Vagina (tissue), 2 donors: ENCODE measurements at regions not wholly inside any gene's neighbourhood (a gene's known extent, or its start where the extent isn't known, plus 50 kb on each side); places are given as distances from the start of the nearest gene placed in this dataset.

Source experiments
- DNase-seq, 2 donors: peaks; one replicate each; pipeline ENCODE4 v3.0.0-alpha.2; 2017; ENCODE audit errors: extremely low spot score in 2 of 2
- H3K27ac ChIP-seq: fragments of 200-600 bp; sonication (generic); one replicate; pipeline ENCODE4 v1.5.1; 2019
- H3K27me3 ChIP-seq: fragments of 200-600 bp; sonication (generic); one replicate; pipeline ENCODE4 v1.5.1; 2019
- H3K36me3 ChIP-seq, 2 donors: fragments of 200-600 bp; sonication (generic); one replicate each; pipeline ENCODE4 v1.5.1; 2017 to 2019
- H3K4me1 ChIP-seq: fragments of 200-600 bp; sonication (generic); one replicate; pipeline ENCODE4 v1.5.1; 2019
- H3K4me3 ChIP-seq, 2 donors: fragments of 200-600 bp; sonication (generic); 1 replicate in 1 of 2; 2 replicates in 1 of 2; pipeline ENCODE4 v1.5.1; 2016 to 2019
- H3K9me3 ChIP-seq: fragments of 200-600 bp; sonication (generic); one replicate; pipeline ENCODE4 v1.5.1; 2019
- CTCF ChIP-seq, 3 experiments: fragments of 450-650 bp in 2 of 3; fragments of 200-600 bp in 1 of 3; sonication (generic) in 1 of 3; IDR thresholded peaks; one replicate each; pipeline ENCODE4 v1.5.1; 2017 to 2019; ENCODE audit warnings: antibody characterized with exemption in 3 of 3, mild to moderate bottlenecking in 2 of 3, moderate library complexity in 2 of 3
- POLR2A ChIP-seq, 2 donors: fragments of 450-650 bp; IDR thresholded peaks; one replicate each; pipeline ENCODE4 v1.6.1; 2017; ENCODE audit warnings: antibody characterized with exemption in 2 of 2, mild to moderate bottlenecking in 2 of 2, moderate library complexity in 2 of 2
- POLR2AphosphoS5 ChIP-seq, 2 donors: sonication (generic); formaldehyde crosslinking; IDR thresholded peaks; one replicate each; pipeline ENCODE4 v1.9.0; 2017; ENCODE audit warnings: antibody characterized with exemption in 2 of 2, mild to moderate bottlenecking in 2 of 2, low read depth in 1 of 2; ENCODE audit not compliant: insufficient read depth in 1 of 2
- intact Hi-C: fragments of 100-400 bp; cut with DNase I; formaldehyde crosslinking; loops from one replicate; pipeline ENCODE4 v1.15.1; 2023

DNA sequence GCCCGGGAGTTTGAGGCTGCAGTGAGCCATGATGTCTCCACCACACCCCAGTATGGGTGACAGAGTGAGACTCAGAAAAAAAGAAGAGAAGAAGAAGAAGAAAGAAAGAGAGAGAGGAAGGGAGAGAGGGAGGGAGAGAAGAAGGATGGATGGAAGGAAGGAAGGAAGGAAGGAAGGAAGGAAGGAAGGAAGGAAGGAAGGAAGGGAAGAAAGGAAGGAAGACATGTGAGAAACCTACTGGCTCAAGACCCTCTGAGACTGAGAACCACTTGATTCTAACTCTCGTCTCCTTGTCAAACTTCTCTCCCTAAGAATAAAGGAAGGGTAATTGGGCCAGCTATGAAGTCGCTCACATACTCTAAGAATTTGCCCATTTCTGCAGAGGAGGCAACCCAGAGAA lies 148.1 kb upstream of the UBE2E1 start:
- intact Hi-C loops, result no loop called here
- H3K27me3 ChIP-seq, result no peaks in the 10 kb centered on the region

DNA sequence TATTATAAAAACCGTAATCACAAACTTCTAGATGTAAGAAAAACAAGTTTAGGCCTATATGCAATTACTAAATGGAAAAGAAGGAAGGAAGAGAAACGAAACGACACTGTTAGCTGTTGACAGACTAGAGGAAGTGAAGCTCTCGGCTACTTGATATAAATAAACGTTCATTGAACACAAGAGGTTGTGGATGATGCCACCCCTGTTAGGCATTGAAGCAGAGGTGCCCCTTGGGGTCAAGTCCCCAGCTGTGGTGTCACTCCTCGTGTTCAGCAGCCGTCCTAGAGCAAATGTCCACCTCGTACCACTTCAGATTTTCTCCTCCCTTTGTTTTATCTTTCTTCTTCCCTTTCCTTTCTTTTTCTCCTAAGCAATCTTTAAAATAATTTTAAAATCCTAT lies 146.5 kb upstream of the UBE2E1 start:
- H3K4me3 ChIP-seq, result no peak overlapping the region
- TF ChIP-seq POLR2A (IDR thresholded peaks at IDR 0.05) (no peak), CTCF (IDR thresholded peaks at IDR 0.05) (no peak), POLR2AphosphoS5 (IDR thresholded peaks at IDR 0.05; ENCODE audit: insufficient read depth in 1 of 2, low read depth in 1 of 2) (no peak)
- no peaks in the 10 kb centered on the region for H3K36me3 ChIP-seq
- H3K9me3 ChIP-seq, result no peaks in the 10 kb centered on the region
- intact Hi-C loops, result no loop called here
- no peak overlapping the region for H3K27ac ChIP-seq
- peaks cover 27% of the 10 kb centered on the region for H3K4me1 ChIP-seq
- H3K27me3 ChIP-seq, result no peaks in the 10 kb centered on the region
- DNase-seq, result no peak

More for the DNA sequence above, 148.1 kb upstream of the UBE2E1 start:
- H3K36me3 ChIP-seq, result no peaks in the 10 kb centered on the region
- TF ChIP-seq POLR2A (IDR thresholded peaks at IDR 0.05), result no peak
- no peak for TF ChIP-seq POLR2AphosphoS5 (IDR thresholded peaks at IDR 0.05; ENCODE audit: insufficient read depth in 1 of 2, low read depth in 1 of 2)
- no peak for TF ChIP-seq CTCF (IDR thresholded peaks at IDR 0.05)
- no peak overlapping the region for H3K4me3 ChIP-seq
- no peaks in the 10 kb centered on the region for H3K9me3 ChIP-seq
- DNase-seq, result no peak
- H3K4me1 ChIP-seq, result peaks cover 12% of the 10 kb centered on the region
- no peak overlapping the region for H3K27ac ChIP-seq

- H3K9me3 ChIP-seq, result no peaks in the 10 kb centered on the region
- TF ChIP-seq POLR2AphosphoS5 (IDR thresholded peaks at IDR 0.05; ENCODE audit: insufficient read depth in 1 of 2, low read depth in 1 of 2) (no peak), CTCF (IDR thresholded peaks at IDR 0.05) (no peak), POLR2A (IDR thresholded peaks at IDR 0.05) (no peak)
- H3K4me1 ChIP-seq, result peaks cover 29% of the 10 kb centered on the region
- no peak for DNase-seq
- intact Hi-C loops, result no loop called here
- H3K4me3 ChIP-seq, result no peak overlapping the region
- H3K27me3 ChIP-seq, result no peaks in the 10 kb centered on the region
- H3K36me3 ChIP-seq, result no peaks in the 10 kb centered on the region
- H3K27ac ChIP-seq, result no peak overlapping the region
Measured at GRCh38 chr3:23659840-23660430, 145.8 kb upstream of the UBE2E1 start.

- Histone ChIP-seq H3K9me3 (no peaks in the 10 kb centered on the region), H3K27me3 (no peaks in the 10 kb centered on the region), H3K4me1 (peaks cover 29% of the 10 kb centered on the region), H3K36me3 (no peaks in the 10 kb centered on the region), H3K4me3 (no peak overlapping the region), H3K27ac (no peak overlapping the region)
- intact Hi-C loops, result no loop called here
- DNase-seq, result no peak
- TF ChIP-seq CTCF (IDR thresholded peaks at IDR 0.05) (no peak), POLR2A (IDR thresholded peaks at IDR 0.05) (no peak), POLR2AphosphoS5 (IDR thresholded peaks at IDR 0.05; ENCODE audit: insufficient read depth in 1 of 2, low read depth in 1 of 2) (no peak)
Measured at GRCh38 chr3:23662079-23662617, 143.6 kb upstream of the UBE2E1 start.

DNA sequence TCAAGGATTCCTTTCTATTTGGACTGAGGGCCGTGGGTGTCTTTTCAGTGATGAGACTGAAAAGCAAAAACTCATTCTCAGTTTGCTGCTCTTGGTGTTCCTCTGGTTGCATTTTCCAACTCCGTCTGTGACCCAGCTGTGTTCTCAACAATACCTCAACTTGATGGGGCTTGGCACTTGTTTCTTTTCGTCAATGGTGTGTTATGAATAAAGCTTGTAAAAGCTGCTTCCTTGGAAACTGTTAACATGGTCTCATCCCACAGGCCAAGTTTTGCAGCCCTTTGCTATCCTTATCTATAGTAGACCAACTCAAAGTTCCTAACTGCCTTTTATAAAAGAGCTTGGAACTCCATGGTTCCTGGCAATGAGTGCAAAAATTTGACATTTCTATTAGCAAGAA lies 142.5 kb upstream of the UBE2E1 start:
- H3K27me3 ChIP-seq, result no peaks in the 10 kb centered on the region
- TF ChIP-seq POLR2A (IDR thresholded peaks at IDR 0.05) (no peak), CTCF (IDR thresholded peaks at IDR 0.05) (no peak), POLR2AphosphoS5 (IDR thresholded peaks at IDR 0.05; ENCODE audit: insufficient read depth in 1 of 2, low read depth in 1 of 2) (no peak)
- peaks cover 35% of the 10 kb centered on the region for H3K4me1 ChIP-seq
- no peak for DNase-seq
- intact Hi-C loops, result no loop called here
- no peak overlapping the region for H3K4me3 ChIP-seq
- H3K36me3 ChIP-seq, result no peaks in the 10 kb centered on the region
- H3K9me3 ChIP-seq, result no peaks in the 10 kb centered on the region
- H3K27ac ChIP-seq, result no peak overlapping the region
